ENCODE measurements at regions not wholly inside any gene's neighbourhood (a gene's known extent, or its start where the extent isn't known, plus 50 kb on each side); places are given as distances from the start of the nearest gene placed in this dataset.

DNA sequence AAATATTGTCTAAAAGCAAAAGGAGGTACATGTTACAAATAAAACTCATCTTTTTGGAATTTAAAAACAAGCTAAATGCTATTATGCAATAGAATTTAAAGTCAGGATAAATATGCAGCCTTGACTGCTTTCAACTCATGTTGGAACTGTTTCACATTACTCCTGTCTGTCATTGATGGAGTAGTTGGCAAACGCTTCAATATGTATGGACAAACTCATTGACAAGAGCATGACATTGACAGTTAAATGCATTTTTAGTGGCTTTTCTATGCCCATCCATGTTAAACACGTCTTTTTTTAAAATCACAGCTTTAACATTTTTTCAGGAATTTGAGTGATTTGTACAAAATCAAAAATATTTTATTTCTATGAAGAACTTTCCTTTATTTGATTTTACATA lies 1560.5 kb downstream of the KCNT2 start:
- TF ChIP-seq, protein P1, sequence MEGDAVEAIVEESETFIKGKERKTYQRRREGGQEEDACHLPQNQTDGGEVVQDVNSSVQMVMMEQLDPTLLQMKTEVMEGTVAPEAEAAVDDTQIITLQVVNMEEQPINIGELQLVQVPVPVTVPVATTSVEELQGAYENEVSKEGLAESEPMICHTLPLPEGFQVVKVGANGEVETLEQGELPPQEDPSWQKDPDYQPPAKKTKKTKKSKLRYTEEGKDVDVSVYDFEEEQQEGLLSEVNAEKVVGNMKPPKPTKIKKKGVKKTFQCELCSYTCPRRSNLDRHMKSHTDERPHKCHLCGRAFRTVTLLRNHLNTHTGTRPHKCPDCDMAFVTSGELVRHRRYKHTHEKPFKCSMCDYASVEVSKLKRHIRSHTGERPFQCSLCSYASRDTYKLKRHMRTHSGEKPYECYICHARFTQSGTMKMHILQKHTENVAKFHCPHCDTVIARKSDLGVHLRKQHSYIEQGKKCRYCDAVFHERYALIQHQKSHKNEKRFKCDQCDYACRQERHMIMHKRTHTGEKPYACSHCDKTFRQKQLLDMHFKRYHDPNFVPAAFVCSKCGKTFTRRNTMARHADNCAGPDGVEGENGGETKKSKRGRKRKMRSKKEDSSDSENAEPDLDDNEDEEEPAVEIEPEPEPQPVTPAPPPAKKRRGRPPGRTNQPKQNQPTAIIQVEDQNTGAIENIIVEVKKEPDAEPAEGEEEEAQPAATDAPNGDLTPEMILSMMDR (IDR thresholded peaks at IDR 0.05 in 2 of 3, conservative IDR thresholded peaks at IDR 0.05 in 1 of 3; ENCODE audit: borderline replicate concordance in 1 of 3, insufficient read depth in 1 of 3, low read depth in 2 of 3, low read length in 2 of 3) = no peak
- TF ChIP-seq CEBPB (IDR thresholded peaks at IDR 0.05; ENCODE audit: low read depth) (no peak), SP1 (IDR thresholded peaks at IDR 0.05; ENCODE audit: low read depth) (no peak)

Data from HCT116 (cell line).